IMR-90 (cell line): ENCODE measurements at regions not wholly inside any gene's neighbourhood (a gene's known extent, or its start where the extent isn't known, plus 50 kb on each side); places are given as distances from the start of the nearest gene placed in this dataset.

ENCODE experiments used
- CEBPB ChIP-seq: IDR thresholded peaks from 2 replicates; pipeline ENCODE4 v1.6.1; 2012; ENCODE audit warnings: low read depth, low read length, improper control_type of control experiment
- CHD1 ChIP-seq: IDR thresholded peaks from 2 replicates; pipeline ENCODE4 v1.6.1; 2012; ENCODE audit warnings: low read depth, low read length, improper control_type of control experiment
- CTCF ChIP-seq: conservative IDR thresholded peaks from 2 replicates; pipeline ENCODE4 v1.5.1; 2012; ENCODE audit warnings: mild to moderate bottlenecking, low read depth, low read length, improper control_type of control experiment
- POLR2A ChIP-seq: IDR thresholded peaks from 2 replicates; pipeline ENCODE4 v1.6.1; 2012; ENCODE audit warnings: mild to moderate bottlenecking, low read depth, low read length
- RCOR1 ChIP-seq: IDR thresholded peaks from 2 replicates; pipeline ENCODE4 v1.6.1; 2012; ENCODE audit warnings: mild to moderate bottlenecking, low read length, improper control_type of control experiment; ENCODE audit not compliant: insufficient replicate concordance
- USF2 ChIP-seq: fragments of 150-350 bp; IDR thresholded peaks from 2 replicates; pipeline ENCODE4 v1.6.1; 2017; ENCODE audit warnings: mild to moderate bottlenecking, antibody characterized with exemption, low read length, low read depth

- TF ChIP-seq CTCF = no peak
- no peak for TF ChIP-seq RCOR1
- no peak for TF ChIP-seq POLR2A
- no peak for TF ChIP-seq CEBPB
- no peak for TF ChIP-seq CHD1
- TF ChIP-seq USF2 = no peak
These were observed 422.6 kb upstream of the GRIA1 start for GRCh38 chr5:153067869-153068268.
